ENCODE measurements at regions not wholly inside any gene's neighbourhood (a gene's known extent, or its start where the extent isn't known, plus 50 kb on each side); places are given as distances from the start of the nearest gene placed in this dataset.

GRCh38 chr13:40116008-40116407 is 460.5 kb downstream of the COG6 start:
- no peak for DNase-seq (ENCODE audit: low read depth)

GRCh38 chr13:40118337-40118736 is 462.9 kb downstream of the COG6 start:
- no peak for DNase-seq (ENCODE audit: low read depth)

DNA sequence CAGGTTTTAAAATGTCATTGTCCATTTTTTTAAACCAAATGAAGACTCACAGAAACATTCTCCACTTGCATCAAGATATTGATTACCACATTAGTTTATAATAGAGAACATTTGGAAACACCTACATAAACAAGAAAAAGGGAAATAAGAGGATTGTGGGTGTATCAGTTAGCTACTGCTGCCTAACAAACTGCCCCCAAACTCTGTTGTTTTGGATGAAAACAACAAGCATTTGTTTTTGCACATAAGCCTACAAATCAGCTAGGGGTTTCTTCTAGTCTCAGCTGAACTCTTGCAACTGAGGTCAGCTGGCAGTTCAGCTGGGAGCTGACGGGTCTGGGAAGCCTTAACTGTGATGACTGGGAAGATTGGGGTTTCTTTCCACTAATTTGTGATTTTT is 464.4 kb downstream of the COG6 start:
- no peak for DNase-seq (ENCODE audit: low read depth)

DNA sequence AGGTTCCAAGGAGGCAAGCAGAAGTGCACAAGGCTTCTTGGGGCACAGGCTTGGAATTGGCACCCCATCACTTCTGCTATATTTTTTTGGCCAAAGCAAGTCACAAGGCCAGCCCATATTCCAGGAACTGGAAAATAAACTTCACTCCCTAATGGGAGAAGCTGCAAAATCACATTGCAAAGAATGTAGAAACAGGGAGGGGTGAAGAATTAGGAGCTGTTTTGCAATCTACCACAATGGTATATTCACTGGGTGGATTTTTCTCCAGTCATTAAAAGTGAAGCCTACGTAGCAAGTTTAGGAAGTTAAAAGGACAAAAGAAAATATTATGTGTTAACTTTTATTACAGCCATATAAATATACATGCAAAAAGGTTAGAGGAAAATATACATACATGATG is 464.8 kb downstream of the COG6 start:
- no peak for DNase-seq (ENCODE audit: low read depth)

GRCh38 chr13:40120781-40121180 is 465.3 kb downstream of the COG6 start:
- DNase-seq (ENCODE audit: low read depth), result no peak

DNA sequence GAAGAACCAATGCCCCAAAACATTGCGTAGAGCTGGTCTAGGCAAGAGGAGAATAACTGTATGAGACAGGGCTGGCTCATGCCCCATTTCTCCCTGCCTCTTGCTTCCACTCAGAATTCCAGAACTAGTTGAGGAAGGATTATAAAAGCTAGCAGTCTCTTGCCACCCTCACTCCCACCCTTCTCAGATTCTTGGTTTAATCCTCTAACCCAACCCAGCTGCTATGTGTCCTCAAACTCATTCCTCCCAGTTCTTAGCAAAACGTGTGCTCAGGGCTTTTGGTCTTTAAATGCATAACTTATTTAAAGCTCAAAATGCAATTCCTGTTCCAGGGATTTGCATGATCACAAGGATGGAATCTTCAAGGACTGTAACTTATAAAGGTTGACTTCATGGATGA is 466.3 kb downstream of the COG6 start:
- DNase-seq (ENCODE audit: low read depth), result no peak

DNA sequence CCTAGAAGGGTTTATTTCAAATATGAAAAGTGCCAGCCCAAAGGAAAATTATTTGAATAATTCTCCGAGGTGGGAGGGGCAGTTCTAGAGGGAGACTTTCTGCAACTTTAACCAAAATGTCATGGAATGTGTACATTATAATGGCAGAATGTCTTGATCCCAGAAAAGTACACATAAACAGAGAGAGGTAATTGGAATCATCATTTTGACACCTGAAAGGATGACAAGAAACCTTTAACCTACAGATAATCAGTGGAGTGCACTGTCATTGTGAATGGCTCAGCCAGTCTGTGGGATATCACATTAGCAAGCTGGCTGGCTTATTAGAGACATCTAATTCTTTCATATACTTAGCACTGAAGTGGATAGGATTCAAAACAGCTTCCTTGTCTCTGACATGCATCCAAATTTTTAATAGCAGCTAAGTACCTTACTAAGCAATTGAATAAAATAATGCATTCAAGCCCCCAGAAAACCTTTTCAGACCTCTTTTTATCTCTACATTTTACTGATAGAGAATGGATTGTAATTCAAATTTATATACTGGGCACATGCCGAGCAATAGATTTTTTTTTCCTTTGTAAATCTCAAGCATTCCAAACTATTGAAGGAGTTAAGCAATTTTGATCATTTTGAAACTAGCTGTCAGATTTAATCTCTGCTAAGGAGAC is 468.6 kb downstream of the COG6 start:
- DNase-seq (ENCODE audit: low read depth), result no peak

- DNase-seq (ENCODE audit: low read depth), result no peak
Observed at GRCh38 chr13:40124633-40125015, 469.2 kb downstream of the COG6 start.

- DNase-seq (ENCODE audit: low read depth), result no peak
Observed at GRCh38 chr13:40125336-40125735, 469.9 kb downstream of the COG6 start.

- no peak for DNase-seq (ENCODE audit: low read depth)
Observed at GRCh38 chr13:40126306-40127085, 471.0 kb downstream of the COG6 start.

- no peak for DNase-seq (ENCODE audit: low read depth)
Observed at GRCh38 chr13:40127476-40127875, 472.0 kb downstream of the COG6 start.

DNA sequence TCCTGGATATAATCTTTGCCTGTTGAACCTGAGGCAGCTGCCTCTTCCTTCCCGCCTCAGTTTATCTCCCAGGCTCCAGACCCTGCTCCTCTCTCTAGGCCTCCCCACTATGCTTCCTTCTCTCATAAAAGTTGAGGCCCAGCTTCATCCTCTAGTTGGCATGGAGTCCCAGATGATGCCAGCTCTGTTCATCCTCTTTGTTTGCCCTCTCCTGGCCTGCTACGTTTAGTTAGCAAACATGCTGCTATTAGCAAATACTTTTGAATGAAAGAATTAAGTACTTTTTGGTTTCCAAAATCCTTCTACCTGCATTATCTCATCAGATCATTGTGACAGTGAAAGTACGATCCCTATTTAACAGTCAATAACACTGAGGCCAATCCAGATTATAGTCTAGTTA is 472.5 kb downstream of the COG6 start:
- no peak for DNase-seq (ENCODE audit: low read depth)

GRCh38 chr13:40129467-40129866 is 474.0 kb downstream of the COG6 start:
- no peak for DNase-seq (ENCODE audit: low read depth)

DNA sequence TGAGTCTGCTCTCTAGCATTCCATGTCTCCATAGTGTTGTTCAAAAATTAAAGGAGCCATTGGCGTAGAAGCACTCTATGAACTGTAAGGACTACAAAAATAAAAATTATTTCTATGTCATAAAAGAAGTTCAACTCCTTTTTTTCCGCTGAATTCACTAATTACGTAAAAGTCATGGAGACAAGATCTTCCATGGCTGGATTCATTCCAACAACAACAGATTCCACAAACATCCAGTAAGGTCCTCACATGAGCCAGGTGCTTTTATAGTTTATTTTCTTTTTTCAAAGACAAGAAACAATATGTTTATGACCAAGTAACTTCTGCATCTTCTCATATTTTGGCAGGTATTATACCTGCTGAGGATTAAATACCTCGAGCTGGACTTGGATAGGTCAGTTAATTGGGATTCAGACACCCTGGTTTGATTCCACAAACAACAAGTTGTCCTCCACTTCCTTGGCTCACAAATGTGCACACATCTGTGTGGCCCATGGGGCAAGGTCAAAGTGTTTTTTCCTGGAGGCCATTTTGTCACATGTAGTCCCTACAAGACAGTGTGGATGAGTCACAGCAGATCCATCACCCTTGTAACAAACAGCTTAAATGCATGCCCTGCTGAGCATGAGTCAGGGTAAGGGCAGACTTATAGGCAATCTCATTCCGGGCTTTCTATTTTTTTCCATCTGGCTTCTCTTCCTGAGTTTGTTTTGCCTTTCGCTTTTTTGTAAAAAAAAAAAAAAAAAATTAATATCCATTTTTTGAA is 475.6 kb downstream of the COG6 start:
- DNase-seq (ENCODE audit: low read depth), result peak; percentile 35

DNA sequence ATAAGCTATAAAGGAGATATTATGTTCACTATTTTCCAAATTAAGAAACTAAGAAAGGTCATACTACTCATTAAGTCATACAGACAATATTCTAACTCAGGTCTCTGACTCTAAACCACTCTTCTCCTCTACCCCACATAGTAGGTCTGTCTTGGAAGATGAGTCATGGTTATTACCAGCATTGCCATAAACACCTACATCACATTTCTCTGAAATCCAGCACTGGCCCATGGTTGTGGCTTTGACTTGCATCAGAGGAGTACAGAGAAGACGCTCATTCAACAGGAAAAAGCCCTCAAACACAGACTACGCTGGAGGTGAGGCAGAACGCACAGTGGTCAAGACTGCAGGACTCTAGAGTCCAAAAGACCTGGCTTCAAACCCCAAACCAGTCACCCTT is 476.8 kb downstream of the COG6 start:
- DNase-seq (ENCODE audit: low read depth), result peak; percentile 6

DNA sequence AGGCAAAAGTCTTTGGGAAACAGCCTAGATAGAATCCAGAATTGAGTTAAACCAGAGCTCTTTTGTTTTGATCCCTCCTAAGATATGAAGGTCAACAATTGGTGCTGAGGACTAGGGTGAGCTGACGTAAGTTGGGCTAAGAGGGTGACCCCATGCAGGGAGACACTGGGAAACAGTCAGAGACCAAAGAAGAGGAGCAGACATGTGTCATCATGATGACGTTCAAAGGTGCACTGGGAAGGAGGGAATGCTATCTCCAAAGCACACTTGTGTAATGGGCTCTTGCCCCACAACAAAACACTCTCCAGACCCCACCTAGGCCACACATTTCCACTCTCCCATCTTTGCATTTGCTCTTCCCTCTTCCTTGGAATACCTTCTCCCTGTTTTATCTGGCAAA is 481.4 kb downstream of the COG6 start:
- DNase-seq (ENCODE audit: low read depth), result no peak

DNA sequence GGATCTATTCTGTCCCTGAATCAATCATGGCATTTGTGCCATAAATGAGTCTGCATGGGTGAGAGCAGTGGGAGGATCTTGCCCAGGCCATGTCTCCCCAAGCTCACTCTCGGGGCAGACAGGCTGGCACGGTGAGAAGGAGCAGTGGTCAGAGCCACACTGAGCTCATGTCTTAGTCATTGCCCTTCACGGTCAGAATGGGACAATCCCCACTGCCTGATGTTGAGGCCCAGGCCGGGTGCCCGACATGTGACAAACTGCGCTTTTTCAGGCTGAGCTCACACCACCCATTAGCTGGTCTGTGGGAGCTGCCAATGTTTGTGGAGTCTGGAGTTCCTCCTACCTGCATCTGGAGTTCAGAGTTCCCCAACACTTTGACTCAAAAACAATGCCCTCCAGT is 481.9 kb downstream of the COG6 start:
- no peak for DNase-seq (ENCODE audit: low read depth)

DNA sequence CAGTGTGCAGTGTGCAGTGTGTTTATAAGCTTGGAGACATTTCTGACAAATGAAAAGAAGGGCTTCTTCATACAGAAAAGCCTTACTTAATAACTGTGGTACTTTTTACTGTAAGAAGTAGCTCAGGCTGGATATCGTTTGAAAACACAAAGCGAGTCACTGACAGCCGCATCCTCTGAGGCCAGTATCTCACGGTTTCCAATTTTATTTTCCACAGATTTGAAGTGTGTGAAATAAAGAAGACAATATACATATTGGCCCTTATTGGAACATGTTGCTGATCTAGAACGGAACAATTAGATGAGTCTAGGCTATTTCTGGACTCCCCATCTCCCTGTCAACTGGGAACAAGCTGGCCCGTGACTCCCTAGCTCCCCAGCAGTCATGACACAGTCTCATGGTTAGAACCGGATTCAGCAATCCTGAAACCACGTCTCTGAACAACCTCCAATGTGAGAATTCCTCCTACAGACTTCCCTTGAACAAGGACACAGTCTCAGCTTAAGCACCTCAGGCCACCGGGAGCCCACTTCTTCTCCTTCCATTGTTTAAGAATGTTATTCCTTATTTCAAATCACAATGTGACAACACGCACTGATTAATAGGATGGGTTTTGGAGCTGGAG is 484.5 kb downstream of the COG6 start:
- DNase-seq (ENCODE audit: low read depth), result no peak

- DNase-seq (ENCODE audit: low read depth), result no peak
Observed at GRCh38 chr13:40141859-40142555, 486.5 kb downstream of the COG6 start.

DNA sequence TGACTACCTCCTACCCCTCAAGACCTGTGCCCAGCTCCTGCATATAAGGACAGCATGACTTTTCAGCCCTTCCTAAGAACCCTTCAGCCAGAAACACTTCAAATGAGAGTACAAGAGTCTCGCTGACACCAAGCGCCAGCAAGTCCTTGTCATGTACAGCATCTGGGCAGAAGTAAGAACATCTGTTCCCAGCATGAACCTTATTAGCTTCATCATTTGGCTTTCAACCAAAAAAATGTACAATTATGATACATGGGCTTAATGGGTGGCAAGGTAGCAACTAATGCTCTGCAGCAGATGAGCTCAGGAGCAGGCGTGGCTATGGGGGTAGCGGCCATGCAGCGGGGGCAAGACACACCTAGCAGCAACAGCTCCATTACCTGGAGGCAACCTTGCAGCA is 487.6 kb downstream of the COG6 start:
- no peak for DNase-seq (ENCODE audit: low read depth)

DNA sequence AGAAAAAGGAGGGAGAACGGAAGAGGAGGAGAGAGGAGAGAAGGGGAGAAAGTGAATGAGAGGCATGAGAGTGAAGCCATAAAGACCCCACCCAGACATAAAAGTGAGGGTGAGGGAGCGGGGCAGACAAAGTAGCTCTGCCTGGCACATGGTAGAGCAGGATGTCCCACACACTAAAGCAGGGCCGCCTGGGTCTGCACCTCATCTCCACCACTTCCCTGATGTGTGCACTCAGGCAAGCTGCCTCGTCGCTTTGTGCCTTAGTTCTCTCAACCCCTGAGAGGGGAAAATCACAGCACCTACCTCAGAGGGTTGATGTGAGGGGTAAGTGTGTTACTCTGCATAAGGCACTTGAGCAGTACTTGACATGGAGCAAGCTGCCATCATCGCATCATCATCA is 488.1 kb downstream of the COG6 start:
- no peak for DNase-seq (ENCODE audit: low read depth)

DNA sequence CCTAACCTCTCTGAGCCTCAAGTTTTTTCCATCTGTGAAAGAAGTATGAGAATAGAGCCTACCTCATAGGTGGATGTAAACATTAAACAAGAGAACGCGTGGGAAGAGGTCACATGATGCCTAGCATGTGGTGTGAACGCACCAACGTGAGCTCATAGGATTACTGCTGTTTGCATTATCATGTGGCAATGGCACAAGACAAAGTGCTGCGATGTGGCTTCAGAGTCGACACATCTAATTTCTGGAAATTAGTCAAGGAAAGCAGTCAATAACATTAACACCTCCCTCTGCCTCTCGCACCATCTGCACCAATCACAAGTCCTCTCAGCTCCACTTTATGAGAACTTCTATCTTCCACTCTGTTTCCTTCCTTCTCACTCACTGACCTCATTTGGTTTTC is 489.7 kb downstream of the COG6 start:
- peak; percentile 9 for DNase-seq (ENCODE audit: low read depth)

Data from stimulated activated CD4-positive, alpha-beta T cell treated with anti-CD3 and anti-CD28 coated beads, Interleukin-2, amount 100 ng/mL, for 4 hours (primary cell).